GM12875 (cell line): ENCODE measurements at regions not wholly inside any gene's neighbourhood (a gene's known extent, or its start where the extent isn't known, plus 50 kb on each side); places are given as distances from the start of the nearest gene placed in this dataset.

Experiments used
- H3K4me3 ChIP-seq: one replicate; pipeline ENCODE4 v1.5.1; 2011; ENCODE audit warnings: low read depth, low read length, control low read depth
- TF ChIP-seq, protein P1 (sequence below): IDR thresholded peaks from 2 replicates; pipeline ENCODE4 v1.5.1; 2011; ENCODE audit warnings: low read depth, mild to moderate bottlenecking, control low read depth, inconsistent platforms, low read length, moderate library complexity, borderline replicate concordance; ENCODE audit not compliant: insufficient read depth

DNA sequence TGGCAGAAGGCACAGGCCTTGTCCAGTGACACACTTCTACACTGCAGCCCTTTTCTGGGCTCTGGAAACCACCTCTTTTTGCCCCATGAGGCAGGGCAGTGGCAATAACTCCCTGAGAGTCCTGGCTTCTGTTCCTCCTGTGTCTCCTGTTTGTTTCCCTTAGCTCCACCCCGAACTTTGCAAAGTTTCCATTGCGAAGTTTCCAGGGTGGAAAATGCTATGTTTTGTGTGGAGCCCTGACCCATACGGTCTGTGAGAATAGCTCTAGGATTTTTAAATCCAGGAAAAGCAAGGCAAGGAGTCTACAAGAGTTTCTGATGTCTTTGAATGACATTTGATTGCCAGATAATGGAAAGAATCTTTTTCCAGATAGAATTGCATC lies 92.2 kb upstream of the AKR1E2 start:
- TF ChIP-seq, protein P1, sequence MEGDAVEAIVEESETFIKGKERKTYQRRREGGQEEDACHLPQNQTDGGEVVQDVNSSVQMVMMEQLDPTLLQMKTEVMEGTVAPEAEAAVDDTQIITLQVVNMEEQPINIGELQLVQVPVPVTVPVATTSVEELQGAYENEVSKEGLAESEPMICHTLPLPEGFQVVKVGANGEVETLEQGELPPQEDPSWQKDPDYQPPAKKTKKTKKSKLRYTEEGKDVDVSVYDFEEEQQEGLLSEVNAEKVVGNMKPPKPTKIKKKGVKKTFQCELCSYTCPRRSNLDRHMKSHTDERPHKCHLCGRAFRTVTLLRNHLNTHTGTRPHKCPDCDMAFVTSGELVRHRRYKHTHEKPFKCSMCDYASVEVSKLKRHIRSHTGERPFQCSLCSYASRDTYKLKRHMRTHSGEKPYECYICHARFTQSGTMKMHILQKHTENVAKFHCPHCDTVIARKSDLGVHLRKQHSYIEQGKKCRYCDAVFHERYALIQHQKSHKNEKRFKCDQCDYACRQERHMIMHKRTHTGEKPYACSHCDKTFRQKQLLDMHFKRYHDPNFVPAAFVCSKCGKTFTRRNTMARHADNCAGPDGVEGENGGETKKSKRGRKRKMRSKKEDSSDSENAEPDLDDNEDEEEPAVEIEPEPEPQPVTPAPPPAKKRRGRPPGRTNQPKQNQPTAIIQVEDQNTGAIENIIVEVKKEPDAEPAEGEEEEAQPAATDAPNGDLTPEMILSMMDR = no peak

DNA sequence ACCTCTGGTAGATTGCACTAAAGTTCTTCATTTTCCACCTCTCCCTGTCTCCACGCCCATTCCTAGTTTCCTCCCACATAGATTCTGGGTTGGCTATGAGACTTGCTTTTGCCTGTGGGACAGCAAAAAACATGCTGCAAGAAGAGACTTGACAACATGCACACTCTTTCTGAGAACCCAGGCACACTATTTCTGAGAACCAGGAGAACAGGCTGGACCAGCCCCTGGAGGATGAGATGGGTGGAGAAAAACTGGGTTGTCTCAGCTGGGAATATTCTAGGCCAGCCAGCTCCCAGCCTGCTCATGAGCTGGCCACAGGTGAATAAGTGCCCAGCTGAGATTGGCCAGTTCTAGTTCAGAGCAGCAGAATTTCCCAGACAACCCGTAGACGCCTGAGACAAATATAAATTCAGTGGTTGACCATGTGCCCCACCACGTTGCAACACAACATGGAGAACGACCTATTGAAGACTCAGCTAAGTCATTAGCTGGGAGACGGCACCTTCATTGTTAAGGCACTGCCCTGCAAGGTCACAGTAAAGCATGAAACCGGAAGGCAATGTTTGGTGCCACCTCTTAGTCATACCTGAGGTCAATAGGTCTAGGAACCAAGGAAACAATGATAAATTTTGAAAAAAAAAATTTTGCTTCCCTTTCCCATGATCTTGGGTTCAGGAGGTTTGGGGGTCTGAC lies 92.7 kb upstream of the AKR1E2 start:
- no peak overlapping the region for H3K4me3 ChIP-seq
- TF ChIP-seq, protein P1 = no peak

More for the DNA sequence above, 92.2 kb upstream of the AKR1E2 start:
- no peak overlapping the region for H3K4me3 ChIP-seq

DNA sequence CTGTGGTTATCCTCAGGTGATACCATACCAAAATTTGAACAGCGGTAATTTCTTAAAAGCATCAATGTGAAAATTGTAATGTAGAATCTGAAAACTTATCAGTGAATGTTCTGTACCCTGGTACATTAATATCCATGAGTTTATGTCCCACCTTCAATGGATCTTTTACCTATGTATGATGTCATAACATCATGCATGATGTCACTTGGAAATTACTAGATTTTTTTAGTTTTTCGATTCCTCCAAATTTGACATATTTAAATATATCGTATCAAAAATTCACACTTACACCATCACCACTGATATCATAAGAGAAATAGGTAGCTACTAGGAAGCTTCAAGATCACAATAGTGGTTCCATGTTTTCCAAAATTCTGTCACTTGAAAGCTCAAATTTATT lies 95.0 kb upstream of the AKR1E2 start:
- no peak overlapping the region for H3K4me3 ChIP-seq
- TF ChIP-seq, protein P1 = no peak

DNA sequence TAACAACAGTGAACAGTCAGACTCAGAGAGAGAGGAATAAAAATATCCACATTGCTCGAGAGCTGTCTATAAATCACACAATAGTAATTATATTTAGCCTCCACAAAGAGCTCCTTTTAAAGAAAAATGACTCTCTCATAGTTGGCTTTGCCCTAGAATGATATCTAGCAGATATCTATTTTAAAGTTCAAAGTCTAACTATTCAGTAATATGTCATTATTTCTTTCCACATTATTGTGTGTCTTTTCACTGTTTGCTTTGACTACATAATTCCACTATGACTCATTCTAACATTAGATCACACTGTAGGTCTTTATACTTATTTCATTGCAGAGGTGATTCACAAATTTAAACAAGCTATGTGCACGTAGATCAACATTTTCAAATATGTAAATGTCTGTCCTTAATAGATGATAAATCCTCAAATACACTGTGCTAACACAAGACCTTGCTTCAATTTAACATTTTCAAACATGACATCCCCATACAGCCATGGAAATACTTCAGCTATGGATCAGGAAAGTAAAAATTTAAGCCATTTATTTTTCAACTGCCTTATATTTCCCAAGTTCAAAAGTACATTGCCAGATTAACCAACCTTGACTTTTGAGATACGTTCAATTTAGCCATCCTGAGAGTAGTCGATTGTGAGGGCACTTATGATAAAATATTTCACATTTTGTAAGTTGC lies 99.9 kb upstream of the AKR1E2 start:
- no peak overlapping the region for H3K4me3 ChIP-seq
- TF ChIP-seq, protein P1 = no peak

DNA sequence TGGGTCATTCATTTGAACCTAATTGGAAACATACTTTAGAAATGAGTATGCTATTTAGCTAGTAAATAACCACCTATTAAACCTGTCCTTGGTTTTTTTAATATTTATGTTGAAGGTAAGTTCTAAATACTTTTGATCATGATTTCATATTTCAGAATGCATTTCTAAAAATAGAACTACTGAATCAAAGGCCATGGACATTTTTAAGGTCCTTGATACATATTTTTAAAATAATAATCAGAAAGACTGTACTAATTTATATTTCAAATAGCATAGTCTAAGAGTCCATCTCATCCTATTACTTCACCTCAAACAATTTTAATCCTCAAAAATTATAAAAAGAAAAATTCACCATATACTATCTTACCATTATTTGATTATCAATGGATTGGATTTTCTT lies 102.1 kb upstream of the AKR1E2 start:
- no peak overlapping the region for H3K4me3 ChIP-seq
- TF ChIP-seq, protein P1 = no peak

DNA sequence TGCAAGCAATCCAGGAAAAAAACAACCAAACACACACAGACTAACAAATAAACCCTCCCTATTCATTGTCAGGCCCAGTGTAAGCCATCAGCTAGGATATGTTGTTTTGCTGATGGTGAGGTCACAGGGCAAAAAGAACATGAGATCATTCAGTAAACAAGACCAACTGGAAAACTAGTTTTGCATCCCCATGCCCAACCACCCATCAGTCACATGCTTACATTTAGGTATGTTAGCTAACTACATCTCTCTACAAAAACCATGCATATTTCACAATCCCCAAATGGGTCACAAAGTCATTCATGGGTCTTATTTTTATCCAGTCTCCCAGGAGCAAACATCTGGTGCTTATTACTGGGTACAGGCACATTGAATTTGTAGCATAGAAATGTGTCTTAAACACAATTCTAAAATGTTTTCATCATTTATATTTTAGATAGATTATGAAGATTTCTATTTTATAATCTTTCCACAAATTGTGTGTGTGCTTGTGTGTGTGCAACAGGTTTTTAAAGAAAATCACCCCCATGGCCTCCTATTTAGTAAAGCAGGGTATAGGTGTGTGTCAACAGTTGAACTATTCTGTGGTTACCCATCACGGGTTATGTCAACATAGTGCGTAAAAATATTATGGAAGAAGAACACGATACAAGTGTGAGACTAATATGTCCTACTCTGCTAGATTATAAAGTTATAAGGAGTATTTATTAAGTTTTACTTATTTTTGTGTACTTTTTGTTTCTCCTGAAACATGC lies 103.8 kb upstream of the AKR1E2 start:
- TF ChIP-seq, protein P1 = no peak
- H3K4me3 ChIP-seq = no peak overlapping the region

DNA sequence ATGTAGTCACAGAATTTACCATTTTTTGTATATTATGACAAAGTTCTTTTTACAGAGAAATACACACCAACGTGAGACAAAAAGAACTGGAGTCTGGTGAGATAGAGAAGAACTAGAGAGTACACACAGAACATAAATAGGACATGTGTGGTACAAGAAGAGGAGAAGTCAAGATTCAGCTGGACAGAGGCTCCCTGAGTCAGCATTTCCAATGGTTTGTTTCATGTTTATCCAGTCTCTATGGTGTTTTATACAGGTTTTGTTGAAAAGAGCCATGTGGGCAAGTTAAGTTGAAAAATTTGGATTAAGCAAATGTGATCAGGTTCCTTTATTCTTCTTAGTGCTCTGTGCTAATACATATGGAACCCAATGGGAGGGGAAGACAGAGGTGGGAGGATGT lies 105.5 kb upstream of the AKR1E2 start:
- no peak overlapping the region for H3K4me3 ChIP-seq
- TF ChIP-seq, protein P1 = no peak
